ENCODE measurements at regions not wholly inside any gene's neighbourhood (a gene's known extent, or its start where the extent isn't known, plus 50 kb on each side); places are given as distances from the start of the nearest gene placed in this dataset.

DNA sequence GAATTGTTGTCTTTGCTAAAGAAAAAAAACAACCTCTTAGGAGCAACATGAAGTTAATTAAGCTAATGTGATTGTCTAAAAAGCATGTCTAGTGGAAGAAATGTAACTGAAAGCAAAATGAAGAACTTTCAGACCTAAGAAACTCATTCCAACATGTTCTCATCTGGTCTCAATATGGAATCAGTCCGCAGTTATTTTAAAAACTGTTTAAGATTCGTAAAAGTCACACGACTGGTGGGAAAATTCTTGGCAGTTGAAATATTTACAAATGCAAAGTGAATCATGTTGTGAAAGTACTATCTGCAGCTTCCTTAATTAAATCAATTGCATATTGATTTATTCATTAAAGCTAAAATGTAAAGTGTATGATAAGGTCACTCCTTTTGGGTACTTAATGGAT, 117.8 kb upstream of the DIAPH2 start:
- TF ChIP-seq EP300 (IDR thresholded peaks at IDR 0.05) = no peak
- no peak for TF ChIP-seq POLR2AphosphoS5 (IDR thresholded peaks at IDR 0.05)
- TF ChIP-seq, protein P1, sequence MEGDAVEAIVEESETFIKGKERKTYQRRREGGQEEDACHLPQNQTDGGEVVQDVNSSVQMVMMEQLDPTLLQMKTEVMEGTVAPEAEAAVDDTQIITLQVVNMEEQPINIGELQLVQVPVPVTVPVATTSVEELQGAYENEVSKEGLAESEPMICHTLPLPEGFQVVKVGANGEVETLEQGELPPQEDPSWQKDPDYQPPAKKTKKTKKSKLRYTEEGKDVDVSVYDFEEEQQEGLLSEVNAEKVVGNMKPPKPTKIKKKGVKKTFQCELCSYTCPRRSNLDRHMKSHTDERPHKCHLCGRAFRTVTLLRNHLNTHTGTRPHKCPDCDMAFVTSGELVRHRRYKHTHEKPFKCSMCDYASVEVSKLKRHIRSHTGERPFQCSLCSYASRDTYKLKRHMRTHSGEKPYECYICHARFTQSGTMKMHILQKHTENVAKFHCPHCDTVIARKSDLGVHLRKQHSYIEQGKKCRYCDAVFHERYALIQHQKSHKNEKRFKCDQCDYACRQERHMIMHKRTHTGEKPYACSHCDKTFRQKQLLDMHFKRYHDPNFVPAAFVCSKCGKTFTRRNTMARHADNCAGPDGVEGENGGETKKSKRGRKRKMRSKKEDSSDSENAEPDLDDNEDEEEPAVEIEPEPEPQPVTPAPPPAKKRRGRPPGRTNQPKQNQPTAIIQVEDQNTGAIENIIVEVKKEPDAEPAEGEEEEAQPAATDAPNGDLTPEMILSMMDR (IDR thresholded peaks at IDR 0.05) = no peak

Measured in esophagus muscularis mucosa (tissue), 4 donors.